HepG2 (cell line): ENCODE measurements at regions not wholly inside any gene's neighbourhood (a gene's known extent, or its start where the extent isn't known, plus 50 kb on each side); places are given as distances from the start of the nearest gene placed in this dataset.

Experiments used
- ATAC-seq: fragments of 200-7000 bp; cut with Tn5 transposase; 3 replicates; pipeline ENCODE4 v1.9.1; 2020; ENCODE audit warnings: mild to moderate bottlenecking, moderate library complexity
- BruUV-seq: library from RNA; stranded (reverse); fragments of 400-500 nt; replicated peaks from 2 replicates; lab custom pipeline; 2021; lab: Mats Ljungman, UMichigan
- CTCF ChIA-PET: fragments of 300-600 bp; formaldehyde crosslinking; extraction: SDS; loops from one replicate; lab custom pipeline; 2021; ENCODE audit warnings: low total read pairs, inconsistent platforms, low intra/inter-chr PET ratio; lab: Yijun Ruan, JAX
- POLR2A ChIA-PET: fragments of 350-600 bp; sonication (Branson Sonifier 250); formaldehyde crosslinking; loops from one replicate; lab custom pipeline; 2020; ENCODE audit warnings: antibody characterized with exemption, inconsistent platforms; lab: Yijun Ruan, JAX
- DNase-seq: peaks from one replicate; pipeline ENCODE4 v3.0.0-alpha.2; 2015; ENCODE audit warnings: low spot score
- FAIRE-seq: peaks from 3 replicates; lab custom pipeline; 2011; peaks lifted over from hg19 to GRCh38; lab: Jason Lieb, UNC
- H2AFZ ChIP-seq: one replicate; pipeline ENCODE4 v1.6.1; 2011; ENCODE audit warnings: low read length, inconsistent platforms
- H3K27ac ChIP-seq: fragments of 300-600 bp; 3 replicates; pipeline ENCODE4 v1.8.0; 2011; ENCODE audit warnings: mixed run types, mild to moderate bottlenecking, mixed read lengths, low read length, inconsistent platforms; ENCODE audit not compliant: insufficient read depth; ENCODE audit errors: extremely low read length
- H3K27me3 ChIP-seq, 2 experiments: fragments of 200-600 bp in 1 of 2; 2 replicates in 1 of 2; 3 replicates in 1 of 2; pipeline versions ENCODE4 v1.6.0 to v1.8.0; 2011; ENCODE audit warnings: low read length in 2 of 2, mild to moderate bottlenecking in 2 of 2, moderate library complexity in 2 of 2, inconsistent platforms in 1 of 2; ENCODE audit not compliant: insufficient read depth in 2 of 2, control insufficient read depth in 1 of 2
- H3K36me3 ChIP-seq, 2 experiments: fragments of 200-600 bp in 1 of 2; replicated peaks in 1 of 2; 2 replicates in 1 of 2; 3 replicates in 1 of 2; pipeline versions ENCODE4 v1.5.1 to v1.8.0; 2011; ENCODE audit warnings: low read length in 2 of 2, inconsistent platforms in 1 of 2; ENCODE audit not compliant: insufficient read depth in 2 of 2, control insufficient read depth in 1 of 2
- H3K4me1 ChIP-seq: 2 replicates; pipeline ENCODE4 v1.5.1; 2012; ENCODE audit warnings: low read length, inconsistent platforms; ENCODE audit not compliant: insufficient read depth
- H3K4me2 ChIP-seq: 2 replicates; pipeline ENCODE4 v1.6.0; 2011; ENCODE audit warnings: low read depth, low read length, inconsistent platforms
- H3K4me3 ChIP-seq, 3 experiments: fragments of 200-600 bp in 1 of 3; sonication (generic), shearing (Covaris generic) in 1 of 3; replicated peaks in 1 of 3; 2 replicates each; pipeline ENCODE4 v1.5.1; 2011 to 2016; ENCODE audit warnings: low read length in 3 of 3, inconsistent platforms in 2 of 3, low read depth in 2 of 3, mild to moderate bottlenecking in 2 of 3, control low read depth in 1 of 3, mixed read lengths in 1 of 3; ENCODE audit not compliant: insufficient read depth in 1 of 3
- H3K79me2 ChIP-seq: one replicate; pipeline ENCODE4 v1.6.1; 2011; ENCODE audit warnings: low read length, inconsistent platforms; ENCODE audit not compliant: insufficient read depth
- H3K9ac ChIP-seq: 2 replicates; pipeline ENCODE4 v1.6.0; 2011; ENCODE audit warnings: mild to moderate bottlenecking, low read depth, low read length, inconsistent platforms; ENCODE audit not compliant: insufficient read depth
- H3K9me3 ChIP-seq: 2 replicates; pipeline ENCODE4 v1.5.1; 2012; ENCODE audit warnings: mild to moderate bottlenecking, low read length
- H4K20me1 ChIP-seq: 2 replicates; pipeline ENCODE4 v1.6.0; 2011; ENCODE audit warnings: inconsistent platforms, mild to moderate bottlenecking, low read length, moderate library complexity; ENCODE audit not compliant: insufficient read depth
- HNRNPUL1 ChIP-seq: fragments of 200-400 bp; formaldehyde crosslinking; IDR thresholded peaks from 2 replicates; pipeline ENCODE4 v1.6.1; 2017; ENCODE audit warnings: low read depth, mild to moderate bottlenecking, low read length, moderate library complexity
- NCOR1 ChIP-seq: fragments of 200-600 bp; sonication (generic); IDR thresholded peaks from 2 replicates; pipeline ENCODE4 v1.7.0; 2017; ENCODE audit warnings: antibody characterized with exemption, low read length, borderline replicate concordance
- POLR2AphosphoS5 ChIP-seq: IDR thresholded peaks from 2 replicates; pipeline ENCODE4 v1.6.1; 2012; ENCODE audit warnings: low read depth, low read length
- RBAK ChIP-seq: sonication (generic); formaldehyde crosslinking; IDR thresholded peaks from 2 replicates; pipeline ENCODE4 v1.5.1; 2020; ENCODE audit warnings: mild to moderate bottlenecking, missing genetic modification reagents
- RBFOX2 ChIP-seq: fragments of 200-400 bp; formaldehyde crosslinking; IDR thresholded peaks from 2 replicates; pipeline ENCODE4 v1.6.1; 2017; ENCODE audit warnings: low read depth, mild to moderate bottlenecking, low read length
- SIX4 ChIP-seq: sonication (generic); formaldehyde crosslinking; IDR thresholded peaks from 2 replicates; pipeline ENCODE4 v1.4.0; 2020; ENCODE audit warnings: missing genetic modification reagents
- SMARCE1 ChIP-seq: fragments of 450-650 bp; IDR thresholded peaks from 2 replicates; pipeline ENCODE4 v1.6.1; 2017; ENCODE audit warnings: borderline replicate concordance
- ZNF232 ChIP-seq: sonication (generic); formaldehyde crosslinking; IDR thresholded peaks from 2 replicates; pipeline ENCODE4 v1.4.0; 2020; ENCODE audit warnings: missing genetic modification reagents, borderline replicate concordance
- WGBS: methylation state at CpG from one replicate; pipeline ENCODE4 v1.1.6; 2017; ENCODE audit warnings: low lambda C conversion rate; 5-methylcytosine and 5-hydroxymethylcytosine counted together
- in situ Hi-C: cut with HindIII; loops from 2 replicates; pipeline ENCODE4 v1.10.0; 2017; ENCODE audit warnings: low pct_unique_long_range_greater_than_20kb; ENCODE audit not compliant: extremely low pct_ligation_motif_present
- intact Hi-C: fragments of 100-400 bp; cut with micrococcal nuclease; formaldehyde crosslinking; loops from one replicate; pipeline ENCODE4 v1.10.0; 2022; ENCODE audit not compliant: unreplicated experiment
- TF ChIP-seq, protein P1 (sequence below): IDR thresholded peaks from 2 replicates; pipeline ENCODE4 v1.4.0; 2020; ENCODE audit warnings: mild to moderate bottlenecking, missing genetic modification reagents
- TF ChIP-seq, protein P2 (sequence below), 2 experiments: sonication (generic) in 1 of 2; formaldehyde crosslinking in 1 of 2; IDR thresholded peaks; 2 replicates each; pipeline versions ENCODE4 v1.6.1 to v1.9.0; 2014 to 2022; ENCODE audit warnings: antibody characterized with exemption in 1 of 2, borderline replicate concordance in 1 of 2, inconsistent platforms in 1 of 2, low read depth in 1 of 2, missing genetic modification reagents in 1 of 2
- TF ChIP-seq, protein P3 (sequence below): sonication (generic); IDR thresholded peaks from 2 replicates; pipeline ENCODE4 v1.6.1; 2016; ENCODE audit warnings: low read depth, borderline replicate concordance

DNA sequence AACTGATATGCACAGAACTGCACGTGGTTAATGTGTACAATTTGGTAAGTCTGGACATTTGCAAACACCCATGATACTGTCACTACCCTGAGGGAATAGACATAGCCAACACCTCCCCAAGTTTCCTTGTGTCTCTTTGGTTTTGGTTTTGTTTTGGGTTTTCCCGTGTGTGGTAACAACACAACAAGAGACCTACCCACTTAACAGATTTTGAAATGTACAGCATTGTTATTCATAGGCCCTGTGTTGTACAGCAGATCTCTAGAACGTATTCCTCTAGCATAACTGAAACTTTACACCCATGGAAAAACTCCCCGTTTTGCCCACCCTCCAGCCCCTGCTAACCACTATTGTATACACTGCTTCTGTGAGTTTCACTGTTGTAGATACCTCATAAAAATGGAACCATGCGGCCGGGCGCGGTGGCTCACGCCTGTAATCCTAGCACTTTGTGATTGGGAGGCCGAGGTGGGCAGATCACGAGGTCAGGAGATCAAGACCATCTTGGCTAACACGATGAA lies 76.3 kb upstream of the TBC1D3K start:
- no peak for FAIRE-seq
- TF ChIP-seq HNRNPUL1: no peak
- TF ChIP-seq, protein P1, sequence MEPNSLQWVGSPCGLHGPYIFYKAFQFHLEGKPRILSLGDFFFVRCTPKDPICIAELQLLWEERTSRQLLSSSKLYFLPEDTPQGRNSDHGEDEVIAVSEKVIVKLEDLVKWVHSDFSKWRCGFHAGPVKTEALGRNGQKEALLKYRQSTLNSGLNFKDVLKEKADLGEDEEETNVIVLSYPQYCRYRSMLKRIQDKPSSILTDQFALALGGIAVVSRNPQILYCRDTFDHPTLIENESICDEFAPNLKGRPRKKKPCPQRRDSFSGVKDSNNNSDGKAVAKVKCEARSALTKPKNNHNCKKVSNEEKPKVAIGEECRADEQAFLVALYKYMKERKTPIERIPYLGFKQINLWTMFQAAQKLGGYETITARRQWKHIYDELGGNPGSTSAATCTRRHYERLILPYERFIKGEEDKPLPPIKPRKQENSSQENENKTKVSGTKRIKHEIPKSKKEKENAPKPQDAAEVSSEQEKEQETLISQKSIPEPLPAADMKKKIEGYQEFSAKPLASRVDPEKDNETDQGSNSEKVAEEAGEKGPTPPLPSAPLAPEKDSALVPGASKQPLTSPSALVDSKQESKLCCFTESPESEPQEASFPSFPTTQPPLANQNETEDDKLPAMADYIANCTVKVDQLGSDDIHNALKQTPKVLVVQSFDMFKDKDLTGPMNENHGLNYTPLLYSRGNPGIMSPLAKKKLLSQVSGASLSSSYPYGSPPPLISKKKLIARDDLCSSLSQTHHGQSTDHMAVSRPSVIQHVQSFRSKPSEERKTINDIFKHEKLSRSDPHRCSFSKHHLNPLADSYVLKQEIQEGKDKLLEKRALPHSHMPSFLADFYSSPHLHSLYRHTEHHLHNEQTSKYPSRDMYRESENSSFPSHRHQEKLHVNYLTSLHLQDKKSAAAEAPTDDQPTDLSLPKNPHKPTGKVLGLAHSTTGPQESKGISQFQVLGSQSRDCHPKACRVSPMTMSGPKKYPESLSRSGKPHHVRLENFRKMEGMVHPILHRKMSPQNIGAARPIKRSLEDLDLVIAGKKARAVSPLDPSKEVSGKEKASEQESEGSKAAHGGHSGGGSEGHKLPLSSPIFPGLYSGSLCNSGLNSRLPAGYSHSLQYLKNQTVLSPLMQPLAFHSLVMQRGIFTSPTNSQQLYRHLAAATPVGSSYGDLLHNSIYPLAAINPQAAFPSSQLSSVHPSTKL (CRISPR knock-in tag): no peak
- TF ChIP-seq, protein P2, sequence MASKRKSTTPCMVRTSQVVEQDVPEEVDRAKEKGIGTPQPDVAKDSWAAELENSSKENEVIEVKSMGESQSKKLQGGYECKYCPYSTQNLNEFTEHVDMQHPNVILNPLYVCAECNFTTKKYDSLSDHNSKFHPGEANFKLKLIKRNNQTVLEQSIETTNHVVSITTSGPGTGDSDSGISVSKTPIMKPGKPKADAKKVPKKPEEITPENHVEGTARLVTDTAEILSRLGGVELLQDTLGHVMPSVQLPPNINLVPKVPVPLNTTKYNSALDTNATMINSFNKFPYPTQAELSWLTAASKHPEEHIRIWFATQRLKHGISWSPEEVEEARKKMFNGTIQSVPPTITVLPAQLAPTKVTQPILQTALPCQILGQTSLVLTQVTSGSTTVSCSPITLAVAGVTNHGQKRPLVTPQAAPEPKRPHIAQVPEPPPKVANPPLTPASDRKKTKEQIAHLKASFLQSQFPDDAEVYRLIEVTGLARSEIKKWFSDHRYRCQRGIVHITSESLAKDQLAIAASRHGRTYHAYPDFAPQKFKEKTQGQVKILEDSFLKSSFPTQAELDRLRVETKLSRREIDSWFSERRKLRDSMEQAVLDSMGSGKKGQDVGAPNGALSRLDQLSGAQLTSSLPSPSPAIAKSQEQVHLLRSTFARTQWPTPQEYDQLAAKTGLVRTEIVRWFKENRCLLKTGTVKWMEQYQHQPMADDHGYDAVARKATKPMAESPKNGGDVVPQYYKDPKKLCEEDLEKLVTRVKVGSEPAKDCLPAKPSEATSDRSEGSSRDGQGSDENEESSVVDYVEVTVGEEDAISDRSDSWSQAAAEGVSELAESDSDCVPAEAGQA (IDR thresholded peaks at IDR 0.05; ENCODE audit: low read depth): no peak
- TF ChIP-seq, protein P2 (CRISPR knock-in tag; IDR thresholded peaks at IDR 0.05; ENCODE audit: borderline replicate concordance): no peak
- TF ChIP-seq SMARCE1: no peak
- TF ChIP-seq, protein P3, sequence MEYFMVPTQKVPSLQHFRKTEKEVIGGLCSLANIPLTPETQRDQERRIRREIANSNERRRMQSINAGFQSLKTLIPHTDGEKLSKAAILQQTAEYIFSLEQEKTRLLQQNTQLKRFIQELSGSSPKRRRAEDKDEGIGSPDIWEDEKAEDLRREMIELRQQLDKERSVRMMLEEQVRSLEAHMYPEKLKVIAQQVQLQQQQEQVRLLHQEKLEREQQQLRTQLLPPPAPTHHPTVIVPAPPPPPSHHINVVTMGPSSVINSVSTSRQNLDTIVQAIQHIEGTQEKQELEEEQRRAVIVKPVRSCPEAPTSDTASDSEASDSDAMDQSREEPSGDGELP: no peak
- TF ChIP-seq POLR2AphosphoS5: no peak
- TF ChIP-seq SIX4 (CRISPR knock-in tag): no peak
- no peak for TF ChIP-seq RBFOX2
- TF ChIP-seq RBAK (CRISPR knock-in tag): no peak
- no peak for TF ChIP-seq ZNF232 (CRISPR knock-in tag)
- TF ChIP-seq NCOR1: no peak

More for the DNA sequence above, 76.3 kb upstream of the TBC1D3K start:
- H3K9me3 ChIP-seq: no peaks in the 10 kb centered on the region
- no peaks in the 10 kb centered on the region for H3K79me2 ChIP-seq
- CTCF ChIA-PET: no interaction called here
- peaks cover 34% of the 10 kb centered on the region for H3K4me1 ChIP-seq
- no peak overlapping the region for H3K4me3 ChIP-seq
- ATAC-seq (no peak), DNase-seq (no peak)
- H3K27ac ChIP-seq: no peak overlapping the region
- POLR2A ChIA-PET: no interaction called here
- BruUV-seq: no TSS peak
- H3K27me3 ChIP-seq: 0 out of 5 replicates have a peak, but pooled peaks cover 1 to 6% of the 10 kb centered on the region in 2 experiments
- 72% methylated on average over 12 of the region's 12 CpGs for WGBS
- H3K9ac ChIP-seq: no peak overlapping the region
- in situ Hi-C loops (no loop called here), intact Hi-C loops (loop anchor here (10.0 kb wide), 1 partner anchor 53 kb away; no protein-coding TSS in a partner anchor)
- no peak overlapping the region for H2AFZ ChIP-seq
- no peaks in the 10 kb centered on the region for H4K20me1 ChIP-seq
- H3K36me3 ChIP-seq: no peaks in the 10 kb centered on the region
- H3K4me2 ChIP-seq: no peak overlapping the region
